Lower lobe of right lung (tissue), 2 donors: ENCODE measurements at regions not wholly inside any gene's neighbourhood (a gene's known extent, or its start where the extent isn't known, plus 50 kb on each side); places are given as distances from the start of the nearest gene placed in this dataset.

Source experiments
- ATAC-seq, 2 donors: fragments of 200-7000 bp; cut with Tn5 transposase; one replicate each; pipeline ENCODE4 v1.9.1; 2020 to 2022; ENCODE audit warnings: mild to moderate bottlenecking in 2 of 2, moderate library complexity in 2 of 2
- DNase-seq: peaks from one replicate; pipeline ENCODE4 v3.0.0-alpha.2; 2020
- H3K27ac ChIP-seq: fragments of 200-600 bp; one replicate; pipeline ENCODE4 v1.8.0; 2022
- H3K27me3 ChIP-seq: fragments of 200-600 bp; one replicate; pipeline ENCODE4 v1.8.0; 2022; ENCODE audit warnings: low read depth
- H3K36me3 ChIP-seq: fragments of 200-600 bp; one replicate; pipeline ENCODE4 v1.8.0; 2022; ENCODE audit warnings: mild to moderate bottlenecking
- H3K4me1 ChIP-seq: fragments of 200-600 bp; one replicate; pipeline ENCODE4 v1.8.0; 2022
- H3K4me3 ChIP-seq: fragments of 200-600 bp; one replicate; pipeline ENCODE4 v1.8.0; 2022; ENCODE audit warnings: mild to moderate bottlenecking
- H3K9me3 ChIP-seq: fragments of 200-600 bp; one replicate; pipeline ENCODE4 v1.8.0; 2022
- CTCF ChIP-seq: fragments of 200-600 bp; IDR thresholded peaks from one replicate; pipeline ENCODE4 v1.8.0; 2022; ENCODE audit warnings: antibody characterized with exemption, mild to moderate bottlenecking
- intact Hi-C: fragments of 100-400 bp; cut with DNase I; formaldehyde crosslinking; loops from one replicate; pipeline ENCODE4 v1.11.0; 2022
- donor health status: DM: no; HTN: yes; CAD: no; lungs with severe emphysema.

- no peak for TF ChIP-seq CTCF
- intact Hi-C loops, result no loop called here
- peaks cover 9% of the 10 kb centered on the region for H3K9me3 ChIP-seq
- ATAC-seq (no peak), DNase-seq (no peak)
- H3K4me3 ChIP-seq, result no peak overlapping the region
- peaks cover 21% of the 10 kb centered on the region for H3K27me3 ChIP-seq
- no peaks in the 10 kb centered on the region for H3K4me1 ChIP-seq
- H3K27ac ChIP-seq, result no peak overlapping the region
- no peaks in the 10 kb centered on the region for H3K36me3 ChIP-seq
Observed at GRCh38 chr1:29838738-29839320, 602.5 kb downstream of the PTPRU start.

- Histone ChIP-seq H3K4me1 (no peaks in the 10 kb centered on the region), H3K36me3 (no peaks in the 10 kb centered on the region), H3K27me3 (peaks cover 16% of the 10 kb centered on the region), H3K4me3 (no peak overlapping the region), H3K9me3 (no peaks in the 10 kb centered on the region), H3K27ac (no peak overlapping the region)
- DNase-seq, result no peak
- ATAC-seq, result no peak
- intact Hi-C loops, result no loop called here
- TF ChIP-seq CTCF, result no peak
Observed at GRCh38 chr1:29836651-29837646, 600.6 kb downstream of the PTPRU start.

DNA sequence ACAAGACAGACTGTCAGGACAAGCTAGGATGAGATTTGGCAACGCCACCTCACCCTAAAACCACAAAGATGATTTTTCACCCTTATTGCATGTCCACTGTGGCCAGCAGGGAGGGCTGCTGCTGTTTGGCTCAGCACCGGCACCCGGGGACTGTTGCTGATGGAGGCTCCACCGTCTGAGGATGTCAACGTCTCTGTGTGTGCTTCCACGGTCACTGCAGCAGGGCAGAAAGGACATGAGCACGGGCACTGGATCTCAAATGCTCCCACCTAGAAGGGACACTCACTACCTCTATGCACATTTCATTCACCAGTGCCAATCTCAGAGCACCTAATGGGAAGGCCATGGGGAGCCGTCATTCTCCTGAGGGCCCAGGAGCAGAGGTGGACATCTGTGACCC is 599.6 kb downstream of the PTPRU start:
- ATAC-seq, result no peak
- intact Hi-C loops, result no loop called here

GRCh38 chr1:29835406-29835805 is 599.1 kb downstream of the PTPRU start:
- H3K4me1 ChIP-seq, result no peaks in the 10 kb centered on the region
- no peak overlapping the region for H3K4me3 ChIP-seq
- peaks cover 16% of the 10 kb centered on the region for H3K27me3 ChIP-seq
- H3K9me3 ChIP-seq, result no peaks in the 10 kb centered on the region
- H3K36me3 ChIP-seq, result no peaks in the 10 kb centered on the region
- H3K27ac ChIP-seq, result no peak overlapping the region
- DNase-seq, result no peak
- no peak for TF ChIP-seq CTCF
- intact Hi-C loops, result no loop called here
- ATAC-seq, result no peak

More for the DNA sequence above, 599.6 kb downstream of the PTPRU start:
- Histone ChIP-seq H3K4me3 (no peak overlapping the region), H3K36me3 (no peaks in the 10 kb centered on the region), H3K27me3 (peaks cover 16% of the 10 kb centered on the region), H3K27ac (no peak overlapping the region), H3K4me1 (no peaks in the 10 kb centered on the region), H3K9me3 (no peaks in the 10 kb centered on the region)
- DNase-seq, result no peak
- no peak for TF ChIP-seq CTCF

GRCh38 chr1:29833581-29833980 is 597.3 kb downstream of the PTPRU start:
- Histone ChIP-seq H3K36me3 (no peaks in the 10 kb centered on the region), H3K4me1 (no peaks in the 10 kb centered on the region), H3K4me3 (no peak overlapping the region), H3K9me3 (no peaks in the 10 kb centered on the region), H3K27me3 (peaks cover 23% of the 10 kb centered on the region), H3K27ac (no peak overlapping the region)
- DNase-seq, result no peak
- TF ChIP-seq CTCF, result no peak
- ATAC-seq, result no peak
- intact Hi-C loops, result no loop called here
